DMS79 (cell line): ENCODE measurements at regions not wholly inside any gene's neighbourhood (a gene's known extent, or its start where the extent isn't known, plus 50 kb on each side); places are given as distances from the start of the nearest gene placed in this dataset.

ENCODE experiments used
- DNase-seq: peaks from one replicate; lab custom pipeline; 2025; lab: John Stamatoyannopoulos, UW

GRCh38 chr11:133695387-133695786 is 149.9 kb downstream of the SPATA19 start:
- no peak for DNase-seq

- DNase-seq, result no peak
Measured at GRCh38 chr11:133694701-133695100, 150.6 kb downstream of the SPATA19 start.

DNA sequence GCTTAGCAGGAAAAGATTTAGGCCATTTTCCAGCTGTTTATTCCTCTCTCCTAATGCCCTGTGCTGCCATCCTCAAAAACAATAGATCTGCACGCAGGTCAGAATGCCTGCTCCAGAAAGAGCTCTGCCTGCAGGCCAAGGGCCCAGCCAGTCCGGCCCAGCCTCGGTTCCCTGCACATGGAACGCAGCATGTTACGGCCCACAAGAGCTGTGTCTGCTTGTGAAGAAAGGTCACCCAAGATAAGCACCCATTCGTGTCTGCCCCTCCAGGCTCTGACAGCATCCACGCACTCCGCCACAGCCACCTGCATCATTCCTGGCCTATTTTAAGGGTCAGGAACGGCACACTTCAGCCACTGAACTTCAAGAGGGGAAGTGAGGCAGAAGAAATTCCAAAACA is 152.2 kb downstream of the SPATA19 start:
- DNase-seq, result no peak

DNA sequence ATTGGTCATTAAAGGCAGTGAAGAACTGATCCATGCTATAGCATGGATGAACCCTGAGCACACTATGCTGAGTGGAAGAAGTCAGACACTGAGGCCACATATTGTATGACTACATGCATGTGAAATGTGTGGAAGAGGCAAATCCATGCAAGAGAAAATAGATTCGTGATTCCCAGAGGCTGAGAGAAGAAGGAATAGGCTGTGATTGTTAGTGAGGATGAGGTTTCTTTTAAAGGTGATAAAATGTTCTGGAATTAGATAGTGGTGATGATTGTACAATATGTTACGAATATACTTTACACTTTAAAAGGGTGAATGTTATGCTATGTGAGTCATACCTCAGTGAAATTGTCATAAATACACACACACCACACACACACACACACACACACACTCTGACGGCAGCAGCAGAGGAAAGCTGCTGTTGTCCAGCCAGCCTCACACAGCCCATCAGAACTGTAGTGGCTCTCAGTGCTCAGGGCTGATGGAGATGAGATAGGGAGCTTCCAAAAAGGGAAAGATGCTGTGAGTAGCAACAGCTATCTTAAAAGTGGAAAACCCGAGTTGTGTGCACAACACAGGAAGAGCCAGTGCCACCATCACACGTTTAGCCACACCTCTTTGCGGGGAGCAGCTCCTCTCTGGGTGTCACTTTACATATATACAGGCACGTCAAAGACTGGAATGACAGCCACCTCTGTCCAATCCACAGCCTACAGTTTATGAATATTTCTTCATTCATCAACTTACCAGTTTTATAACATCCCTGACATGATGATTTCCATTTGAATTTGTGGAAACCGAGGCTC is 153.0 kb downstream of the SPATA19 start:
- DNase-seq, result no peak

DNA sequence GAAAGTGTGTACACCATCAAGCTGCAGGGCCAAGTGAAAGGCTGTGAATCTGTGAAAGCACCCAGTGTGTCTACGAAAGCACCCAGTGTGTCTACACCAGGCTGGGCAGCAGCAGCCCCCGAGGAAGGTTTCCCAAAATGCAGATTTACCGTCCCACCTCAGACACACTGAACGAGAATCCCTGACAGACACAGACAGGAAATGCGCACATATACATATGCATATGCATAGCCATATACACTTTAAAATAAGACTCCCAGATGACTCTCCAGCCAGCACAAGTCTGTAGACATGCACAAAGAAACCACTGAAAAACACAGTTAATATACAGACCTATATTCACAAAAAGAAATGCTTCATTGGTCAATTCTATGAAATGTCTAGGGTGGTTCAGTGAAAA is 155.5 kb upstream of the OPCML start:
- DNase-seq, result no peak

DNA sequence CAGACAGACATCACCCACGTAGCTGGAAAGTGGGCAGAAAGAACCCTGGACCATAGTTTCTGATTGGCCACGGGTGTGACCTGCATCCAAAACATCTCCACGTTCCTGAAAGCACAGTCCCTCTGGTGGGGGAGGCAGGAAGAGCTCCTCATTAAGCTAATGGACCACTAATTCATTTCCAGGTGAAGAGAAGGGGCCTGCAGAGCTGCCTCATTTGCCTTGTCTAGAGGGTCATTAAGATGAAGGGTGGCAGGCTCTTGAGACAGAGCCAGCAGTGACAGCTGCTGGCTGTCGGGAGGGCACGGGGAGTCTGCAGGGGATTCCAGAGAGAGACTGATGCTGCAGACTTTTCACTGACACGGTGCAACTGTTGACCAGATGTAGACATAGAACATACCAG is 149.6 kb upstream of the OPCML start:
- peak; percentile 58 for DNase-seq

GRCh38 chr11:133679896-133680295 is 147.6 kb upstream of the OPCML start:
- no peak for DNase-seq

- DNase-seq, result no peak
Measured at GRCh38 chr11:133678191-133678590, 145.9 kb upstream of the OPCML start.

DNA sequence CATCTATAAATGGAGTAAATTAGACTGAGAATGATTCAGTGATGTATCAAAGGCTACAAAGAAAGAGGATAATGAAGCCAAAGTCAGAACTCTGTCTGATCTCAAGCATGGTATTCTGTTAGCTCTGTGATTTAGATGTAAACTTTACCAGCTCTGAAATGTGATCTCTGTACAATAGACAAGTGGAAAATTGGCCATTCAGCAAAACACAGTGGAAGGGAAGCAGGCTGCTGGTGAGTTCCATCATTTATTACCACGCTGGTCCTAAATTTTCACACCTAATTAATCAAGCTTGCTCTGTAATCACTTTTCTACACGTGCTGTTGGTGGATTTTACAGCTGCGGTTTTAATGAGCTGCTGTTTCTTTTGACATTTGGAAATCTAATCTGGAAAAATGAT is 145.1 kb upstream of the OPCML start:
- no peak for DNase-seq

- no peak for DNase-seq
Measured at GRCh38 chr11:133676265-133676664, 144.0 kb upstream of the OPCML start.

DNA sequence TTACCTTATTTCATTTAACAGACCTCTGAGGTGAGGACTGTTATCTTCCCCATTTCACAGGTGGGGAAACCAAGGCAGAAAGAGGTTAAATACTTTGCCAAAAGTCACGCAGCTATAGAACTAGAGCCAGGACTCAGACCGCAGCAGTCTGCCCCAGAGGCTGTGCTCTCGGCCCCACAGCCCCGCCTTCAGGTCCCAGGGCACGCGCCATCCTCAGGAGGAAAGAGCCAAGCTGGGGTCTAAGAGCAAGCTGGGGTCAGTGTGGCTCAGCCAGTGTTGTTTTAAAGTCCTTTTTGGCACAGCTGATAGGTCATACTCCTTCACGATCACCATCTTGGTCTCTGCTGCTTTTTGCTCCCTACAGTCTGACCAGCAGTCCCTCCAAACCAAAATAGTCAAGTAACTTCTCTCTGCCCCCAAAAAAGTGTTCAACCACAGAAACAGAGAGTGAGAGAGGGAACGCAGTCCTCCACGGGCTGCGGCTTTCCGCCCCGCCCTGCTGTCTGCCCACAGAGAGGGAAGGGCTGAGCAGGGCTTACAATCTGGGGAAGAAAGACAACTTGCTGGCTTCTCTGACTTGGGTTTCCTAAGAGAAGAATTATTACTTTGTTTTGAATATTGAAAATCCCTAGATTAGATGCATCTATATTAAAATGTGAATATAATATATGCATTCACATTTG is 137.2 kb upstream of the OPCML start:
- no peak for DNase-seq

DNA sequence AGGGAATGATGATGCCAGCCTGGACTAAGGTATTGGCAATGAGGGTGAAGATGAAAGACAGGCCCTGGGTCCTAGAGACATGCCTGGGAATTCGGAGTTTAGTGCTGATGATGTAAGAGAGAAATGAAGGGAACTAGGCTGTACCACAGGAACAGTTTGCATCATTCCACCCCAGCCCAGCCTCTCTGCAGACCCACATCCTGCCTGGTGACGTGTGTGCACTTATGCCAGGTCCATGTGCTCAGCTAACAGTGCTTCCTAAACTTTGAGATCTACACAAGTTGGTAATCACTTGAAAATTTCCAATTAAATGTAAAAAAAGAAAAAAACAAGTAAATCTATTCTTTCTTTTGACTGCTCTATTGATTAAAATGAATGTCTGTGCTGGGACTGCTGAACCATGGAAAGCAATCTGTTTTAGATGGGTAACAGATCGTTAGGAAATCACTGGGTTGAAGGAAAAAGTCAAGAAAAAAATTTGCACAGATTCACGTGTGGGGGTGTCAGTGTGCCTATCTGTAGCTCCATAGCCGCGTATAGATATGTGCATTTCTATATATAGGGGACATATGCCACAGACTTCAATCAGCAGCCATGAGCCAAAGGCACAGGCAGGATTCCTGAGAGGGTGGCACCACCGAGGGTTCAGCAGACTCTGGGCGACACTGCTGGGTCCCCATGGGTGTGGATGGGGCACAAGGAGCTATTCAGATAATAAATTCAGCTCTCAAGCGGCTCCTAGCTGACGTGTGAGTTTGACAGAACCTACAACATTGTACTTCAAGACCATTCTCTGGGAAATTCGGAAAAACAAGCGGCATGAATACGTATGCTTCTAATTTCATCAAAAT is 131.1 kb upstream of the OPCML start:
- DNase-seq, result no peak

DNA sequence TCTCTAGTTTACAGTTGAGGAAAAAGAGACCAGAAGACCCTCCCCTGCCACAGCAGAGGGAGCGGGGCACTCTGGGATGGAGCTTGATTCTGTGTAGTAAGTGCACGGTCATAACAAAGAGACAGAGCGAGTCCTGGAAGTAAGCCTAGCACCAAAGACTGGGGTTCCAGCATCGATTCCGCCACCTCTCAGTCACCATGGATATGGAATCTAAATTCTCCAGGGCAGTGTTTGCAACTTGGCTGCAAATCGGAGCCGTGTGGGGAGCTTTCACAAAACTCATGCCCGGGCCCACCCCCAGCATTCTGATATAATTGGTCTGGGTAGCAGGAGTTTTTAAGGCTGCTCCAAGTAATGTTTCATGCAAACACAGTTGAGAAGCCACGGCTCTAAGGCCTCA is 129.5 kb upstream of the OPCML start:
- no peak for DNase-seq

DNA sequence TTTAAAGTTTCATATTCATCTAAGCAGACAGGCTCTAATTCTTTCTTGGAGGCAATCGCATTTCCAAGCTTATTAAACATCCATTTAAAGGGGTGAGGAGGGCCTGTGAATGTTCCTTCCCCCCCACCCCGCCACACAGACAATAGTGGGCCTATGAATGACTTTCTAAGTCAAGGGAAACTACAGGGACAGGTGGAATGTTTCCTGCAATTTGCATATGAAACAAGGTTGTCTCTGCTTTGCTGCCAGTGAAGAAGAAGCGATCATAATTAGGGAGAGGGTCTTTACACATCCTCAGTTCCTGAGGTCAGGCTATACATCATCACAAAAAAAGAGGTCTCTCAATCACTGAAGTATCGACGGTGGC is 127.9 kb upstream of the OPCML start:
- DNase-seq, result no peak

GRCh38 chr11:133659538-133660201 is 127.4 kb upstream of the OPCML start:
- no peak for DNase-seq

DNA sequence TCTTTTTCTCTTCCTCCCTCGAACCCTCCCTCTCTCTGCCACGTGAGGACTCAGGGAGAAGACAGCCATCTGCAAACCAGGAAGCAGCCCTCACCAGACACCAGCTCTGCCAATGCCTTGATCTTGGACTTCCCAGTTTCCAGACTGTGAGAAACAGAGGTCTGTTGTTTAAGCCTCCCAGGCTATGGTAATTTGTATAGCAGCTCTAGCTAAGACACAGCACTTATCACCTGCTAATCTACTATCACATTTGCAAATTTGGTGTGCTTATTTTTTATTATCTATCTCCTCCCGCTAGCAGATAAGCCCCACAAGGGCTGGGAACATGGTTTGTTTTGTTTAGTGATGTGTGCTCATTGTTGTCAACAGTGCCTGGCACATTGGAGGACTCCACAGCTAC is 124.8 kb upstream of the OPCML start:
- no peak for DNase-seq

GRCh38 chr11:133656082-133656635 is 123.9 kb upstream of the OPCML start:
- DNase-seq, result no peak

GRCh38 chr11:133654630-133655212 is 122.4 kb upstream of the OPCML start:
- no peak for DNase-seq

- DNase-seq, result no peak
Measured at GRCh38 chr11:133653336-133653735, 121.0 kb upstream of the OPCML start.

DNA sequence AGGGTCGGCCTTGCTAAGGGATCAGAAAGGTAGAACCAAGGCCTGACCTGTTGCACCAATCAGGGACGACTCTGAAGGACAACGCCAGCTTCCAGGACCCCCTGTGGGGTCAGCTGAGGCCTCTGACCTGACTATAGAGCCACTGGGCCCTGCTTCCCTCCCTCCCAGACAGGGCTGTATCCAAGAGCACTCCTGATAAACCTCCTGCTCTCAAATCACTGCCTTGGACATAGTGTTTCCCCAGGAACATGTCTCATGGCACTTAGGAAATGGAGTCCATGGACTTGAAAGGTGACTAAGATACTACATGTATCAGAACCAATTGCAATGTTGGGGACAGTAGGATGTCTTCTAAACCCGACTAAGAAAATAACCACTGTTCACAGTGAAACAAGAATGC is 117.8 kb upstream of the OPCML start:
- DNase-seq, result no peak

GRCh38 chr11:133649040-133649439 is 116.7 kb upstream of the OPCML start:
- DNase-seq, result no peak

GRCh38 chr11:133639408-133639807 is 107.1 kb upstream of the OPCML start:
- no peak for DNase-seq
